Common myeloid progenitor, CD34-positive (primary cell): ENCODE measurements at regions not wholly inside any gene's neighbourhood (a gene's known extent, or its start where the extent isn't known, plus 50 kb on each side); places are given as distances from the start of the nearest gene placed in this dataset.

Experiments
- CTCF ChIA-PET: fragments of 350-600 bp; sonication (Branson Sonifier 250); formaldehyde crosslinking; loops from one replicate; lab custom pipeline; 2021; ENCODE audit warnings: antibody characterized with exemption; lab: Charles Lee
- POLR2A ChIA-PET: fragments of 350-600 bp; sonication (Branson Sonifier 250); formaldehyde crosslinking; loops from one replicate; lab custom pipeline; 2021; ENCODE audit warnings: antibody characterized with exemption; lab: Charles Lee
- DNase-seq, 3 donors: peaks; one replicate each; pipeline versions ENCODE4 v3.0.0 to v3.0.0-alpha.2; 2013
- H3K27ac ChIP-seq, 2 experiments: 1 replicate in 1 of 2; 2 replicates in 1 of 2; pipeline ENCODE4 v1.7.0; 2013; ENCODE audit warnings: inconsistent platforms in 2 of 2, low read length in 2 of 2, mild to moderate bottlenecking in 2 of 2, low read depth in 1 of 2, moderate library complexity in 1 of 2; ENCODE audit not compliant: severe bottlenecking in 2 of 2, insufficient read depth in 1 of 2, poor library complexity in 1 of 2
- H3K27me3 ChIP-seq, 5 experiments: replicated peaks in 2 of 5; 1 replicate in 3 of 5; 2 replicates in 2 of 5; pipeline versions ENCODE4 v1.6.1 to v1.7.0; 2013; ENCODE audit warnings: low read length in 4 of 5, mild to moderate bottlenecking in 2 of 5, moderate library complexity in 2 of 5, inconsistent platforms in 1 of 5; ENCODE audit not compliant: insufficient read depth in 5 of 5, control insufficient read depth in 4 of 5
- H3K36me3 ChIP-seq, 4 experiments: 1 replicate in 2 of 4; 2 replicates in 2 of 4; pipeline versions ENCODE4 v1.6.1 to v1.7.0; 2013; ENCODE audit warnings: low read length in 3 of 4, control low read depth in 1 of 4, mild to moderate bottlenecking in 1 of 4; ENCODE audit not compliant: control insufficient read depth in 4 of 4, insufficient read depth in 4 of 4
- H3K4me1 ChIP-seq, 4 experiments: 1 replicate in 3 of 4; 2 replicates in 1 of 4; pipeline versions ENCODE4 v1.6.1 to v1.7.1; 2013; ENCODE audit warnings: low read length in 3 of 4, mild to moderate bottlenecking in 3 of 4, control low read depth in 1 of 4, inconsistent platforms in 1 of 4, moderate library complexity in 1 of 4; ENCODE audit not compliant: control insufficient read depth in 4 of 4, insufficient read depth in 4 of 4; ENCODE audit errors: control extremely low read depth in 1 of 4
- H3K4me3 ChIP-seq, 7 experiments: 1 replicate in 4 of 7; 2 replicates in 3 of 7; pipeline versions ENCODE4 v1.5.1 to v1.7.0; 2013; ENCODE audit warnings: mild to moderate bottlenecking in 7 of 7, low read length in 6 of 7, moderate library complexity in 6 of 7, inconsistent platforms in 2 of 7, low read depth in 2 of 7, control low read depth in 1 of 7; ENCODE audit not compliant: insufficient read depth in 4 of 7, control insufficient read depth in 1 of 7; ENCODE audit errors: extremely low read depth in 1 of 7
- H3K9me3 ChIP-seq, 5 experiments: 1 replicate in 4 of 5; 2 replicates in 1 of 5; pipeline versions ENCODE4 v1.6.1 to v1.7.1; 2013; ENCODE audit warnings: low read length in 4 of 5, mild to moderate bottlenecking in 2 of 5, inconsistent platforms in 1 of 5, low read depth in 1 of 5, moderate library complexity in 1 of 5; ENCODE audit not compliant: control insufficient read depth in 4 of 5, insufficient read depth in 2 of 5; ENCODE audit errors: control extremely low read depth in 1 of 5
- WGBS: methylation state at CpG from one replicate; pipeline ENCODE4 v1.1.5; 2013; ENCODE audit not compliant: insufficient coverage; 5-methylcytosine and 5-hydroxymethylcytosine counted together

GRCh38 chr3:22322861-22323260 lies 571.9 kb upstream of the ZNF385D start:
- Histone ChIP-seq H3K4me3 (no peak overlapping the region), H3K36me3 (no peaks in the 10 kb centered on the region), H3K27me3 (no peaks in the 10 kb centered on the region), H3K27ac (no peak overlapping the region), H3K4me1 (no peaks in the 10 kb centered on the region), H3K9me3 (no peaks in the 10 kb centered on the region)
- 87% methylated on average over 4 of the region's 4 CpGs for WGBS
- DNase-seq = no peak
- ChIA-PET CTCF (interaction anchor here (1.6 kb wide), 1 partner anchor 11 kb away, joined by 6 read pairs; no protein-coding TSS in a partner anchor), POLR2A (no interaction called here)

- no peak overlapping the region for H3K27ac ChIP-seq
- H3K9me3 ChIP-seq = no peaks in the 10 kb centered on the region
- no peak overlapping the region for H3K4me3 ChIP-seq
- no peak for DNase-seq
- no peaks in the 10 kb centered on the region for H3K4me1 ChIP-seq
- no peaks in the 10 kb centered on the region for H3K27me3 ChIP-seq
- POLR2A ChIA-PET = no interaction called here
- CTCF ChIA-PET = no interaction called here
- WGBS = 94% methylated on average over 3 of the region's 3 CpGs
- H3K36me3 ChIP-seq = no peaks in the 10 kb centered on the region
These were observed 575.3 kb upstream of the ZNF385D start for GRCh38 chr3:22326305-22326704.

- DNase-seq = peak in 1 of 3 donors; percentile 35
- H3K4me1 ChIP-seq = no peaks in the 10 kb centered on the region
- H3K36me3 ChIP-seq = no peaks in the 10 kb centered on the region
- CTCF ChIA-PET = no interaction called here
- POLR2A ChIA-PET = no interaction called here
- no CpG with 5 or more reads among the region's 1 CpG for WGBS
- no peak overlapping the region for H3K4me3 ChIP-seq
- no peak overlapping the region for H3K27ac ChIP-seq
- H3K27me3 ChIP-seq = no peaks in the 10 kb centered on the region
- no peaks in the 10 kb centered on the region for H3K9me3 ChIP-seq
These were observed 584.0 kb upstream of the ZNF385D start for GRCh38 chr3:22334996-22335395.

GRCh38 chr3:22349215-22349851 lies 598.3 kb upstream of the ZNF385D start:
- no CpG with 5 or more reads among the region's 3 CpGs for WGBS
- Histone ChIP-seq H3K4me3 (no peak overlapping the region), H3K36me3 (peaks cover 0 to 5% (median 0%) of the 10 kb centered on the region in 4 experiments), H3K9me3 (no peaks in the 10 kb centered on the region), H3K27me3 (peaks cover 0 to 2% (median 0%) of the 10 kb centered on the region in 5 experiments), H3K4me1 (peaks cover 0 to 13% (median 0%) of the 10 kb centered on the region in 4 experiments), H3K27ac (no peak overlapping the region)
- POLR2A ChIA-PET = no interaction called here
- peak in 1 of 3 donors; percentile 49 for DNase-seq
- CTCF ChIA-PET = no interaction called here

GRCh38 chr3:22351806-22352205 lies 600.8 kb upstream of the ZNF385D start:
- no peak overlapping the region for H3K27ac ChIP-seq
- CTCF ChIA-PET = no interaction called here
- no peak overlapping the region for H3K4me3 ChIP-seq
- WGBS = 100% methylated on average over 1 of the region's 3 CpGs
- H3K36me3 ChIP-seq = no peaks in the 10 kb centered on the region
- DNase-seq = peak in 1 of 3 donors; percentile 32
- POLR2A ChIA-PET = no interaction called here
- H3K4me1 ChIP-seq = peaks cover 0 to 15% (median 0%) of the 10 kb centered on the region in 4 experiments
- H3K9me3 ChIP-seq = no peaks in the 10 kb centered on the region
- peaks cover 0 to 2% (median 0%) of the 10 kb centered on the region in 5 experiments for H3K27me3 ChIP-seq

GRCh38 chr3:22353126-22353525 lies 602.1 kb upstream of the ZNF385D start:
- peaks cover 0 to 15% (median 2%) of the 10 kb centered on the region in 4 experiments for H3K4me1 ChIP-seq
- no peaks in the 10 kb centered on the region for H3K9me3 ChIP-seq
- no peak overlapping the region for H3K27ac ChIP-seq
- H3K4me3 ChIP-seq = no peak overlapping the region
- no peak for DNase-seq
- POLR2A ChIA-PET = no interaction called here
- CTCF ChIA-PET = no interaction called here
- peaks cover 0 to 2% (median 0%) of the 10 kb centered on the region in 5 experiments for H3K27me3 ChIP-seq
- no peaks in the 10 kb centered on the region for H3K36me3 ChIP-seq
- 100% methylated on average over 1 of the region's 1 CpG for WGBS

- 100% methylated on average over 1 of the region's 1 CpG for WGBS
- CTCF ChIA-PET = no interaction called here
- POLR2A ChIA-PET = no interaction called here
These were observed 607.3 kb upstream of the ZNF385D start for GRCh38 chr3:22358334-22358733.

More at GRCh38 chr3:22358334-22358733, 607.3 kb upstream of the ZNF385D start:
- Histone ChIP-seq H3K36me3 (no peaks in the 10 kb centered on the region), H3K4me3 (no peak overlapping the region), H3K4me1 (peaks cover 0 to 10% (median 2%) of the 10 kb centered on the region in 4 experiments), H3K27me3 (no peaks in the 10 kb centered on the region), H3K9me3 (no peaks in the 10 kb centered on the region), H3K27ac (no peak overlapping the region)
- no peak for DNase-seq
